HuH-7.5 (cell line): ENCODE measurements at regions not wholly inside any gene's neighbourhood (a gene's known extent, or its start where the extent isn't known, plus 50 kb on each side); places are given as distances from the start of the nearest gene placed in this dataset.

Experiments used
- DNase-seq: peaks from one replicate; pipeline ENCODE4 v3.0.0; 2011; ENCODE audit warnings: low spot score

DNA sequence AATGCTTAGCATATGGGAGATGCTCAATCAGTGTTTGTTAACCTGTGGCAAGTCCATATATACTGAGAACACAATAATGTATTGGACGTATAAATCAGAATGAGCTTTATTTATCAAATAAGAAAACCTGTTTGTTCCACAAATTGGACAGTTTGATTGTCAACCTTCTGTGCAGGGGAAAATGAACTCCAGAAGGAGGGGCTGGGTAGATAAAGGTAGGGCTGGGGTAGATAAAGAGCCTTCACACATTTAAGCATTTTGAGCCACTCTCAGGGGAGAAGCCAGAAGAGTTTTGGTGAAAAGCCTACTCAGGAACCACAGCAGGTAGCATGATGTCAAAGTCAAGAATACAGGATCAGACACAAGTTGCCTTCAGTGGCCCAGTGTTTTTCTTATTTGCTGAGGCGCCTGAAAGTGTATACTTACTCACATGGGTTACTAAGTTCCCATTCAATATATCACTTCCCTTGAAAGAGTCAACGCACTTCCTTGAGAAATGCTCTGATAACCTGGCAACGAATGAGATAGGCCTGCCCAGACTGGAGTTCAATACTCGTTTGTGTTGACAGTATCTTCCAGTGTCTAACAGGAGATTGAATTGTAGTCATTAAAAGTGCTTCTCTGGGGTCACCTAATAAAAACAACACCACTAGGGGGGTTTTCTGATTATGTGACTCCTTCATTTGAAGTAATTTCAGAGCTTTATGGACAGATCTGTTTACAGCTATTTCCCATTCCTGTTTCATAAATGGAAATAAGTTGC is 263.9 kb upstream of the CITED2 start:
- no peak for DNase-seq

DNA sequence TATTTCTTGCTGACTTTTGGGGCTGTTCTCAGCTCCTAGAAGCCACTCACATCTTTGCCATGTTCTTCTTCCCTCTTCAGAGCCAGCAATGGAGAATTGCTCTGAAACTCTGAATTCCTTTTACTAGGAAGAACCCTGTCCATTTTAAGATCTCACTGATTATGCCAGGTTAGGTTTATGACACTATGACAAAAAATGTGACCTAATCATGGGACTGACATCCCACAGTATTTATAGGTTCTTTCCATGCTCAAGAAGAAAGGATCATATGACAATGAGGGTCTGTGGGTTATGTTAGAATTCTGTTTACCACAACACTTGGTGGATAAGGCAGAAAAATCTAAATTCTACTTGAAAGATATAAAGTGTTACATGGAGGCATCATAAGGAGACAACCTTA is 263.3 kb upstream of the CITED2 start:
- DNase-seq = no peak

- no peak for DNase-seq
Observed at GRCh38 chr6:139636391-139636790, 261.9 kb upstream of the CITED2 start.

DNA sequence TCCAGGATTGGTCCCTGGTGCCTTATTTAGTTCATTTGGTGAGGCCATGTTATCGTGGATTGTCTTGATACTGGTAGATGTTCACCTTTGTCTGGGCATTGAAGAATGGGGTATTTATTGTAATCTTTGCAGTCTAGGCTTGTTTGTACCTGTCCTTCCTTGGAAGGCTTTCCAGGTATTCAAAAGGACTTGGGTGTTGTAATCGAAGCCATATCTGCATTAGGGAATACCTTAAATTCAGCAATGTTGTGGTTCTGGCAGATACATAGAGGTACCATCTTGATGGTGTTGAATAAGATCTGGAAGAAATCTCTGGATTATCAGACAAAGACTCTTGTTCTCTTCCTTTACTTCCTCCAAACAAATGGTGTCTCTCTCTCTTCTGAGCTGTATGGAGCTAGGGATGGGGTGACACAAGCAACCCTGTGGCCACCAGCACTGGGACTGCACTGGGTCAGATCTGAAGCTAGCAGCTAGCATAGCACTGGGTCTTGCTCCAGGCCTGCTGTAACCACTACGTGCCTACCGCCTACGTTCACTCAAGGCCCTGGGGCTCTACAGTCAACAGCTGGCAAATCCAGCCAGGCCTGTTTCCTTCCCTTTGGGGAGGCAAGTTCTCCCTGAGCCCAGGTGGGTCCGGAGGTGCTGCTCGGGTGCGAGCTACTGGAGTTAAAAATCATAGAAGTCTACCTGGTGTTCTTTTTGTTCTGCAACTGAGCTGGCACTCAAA is 261.1 kb upstream of the CITED2 start:
- no peak for DNase-seq

GRCh38 chr6:139632840-139633239 is 258.4 kb upstream of the CITED2 start:
- DNase-seq = no peak

DNA sequence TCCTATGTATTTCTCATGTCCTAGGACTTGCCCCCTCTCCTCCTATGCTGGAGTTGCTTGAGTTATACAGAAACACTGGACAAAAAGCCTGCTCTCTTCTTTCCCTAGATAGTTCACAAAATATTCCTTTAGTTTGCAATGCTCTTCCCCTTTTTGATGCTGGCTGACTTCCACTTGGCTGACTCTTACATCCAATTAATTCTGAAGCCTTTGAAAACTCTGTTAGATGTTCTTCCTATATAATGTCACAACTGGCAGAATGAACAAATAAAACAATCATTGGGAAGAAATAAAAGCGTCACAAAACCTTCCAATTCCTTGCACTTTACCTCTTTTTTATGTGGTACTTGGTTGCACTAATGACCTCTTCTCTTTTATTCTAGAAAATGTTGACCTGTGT is 253.8 kb upstream of the CITED2 start:
- DNase-seq = no peak

DNA sequence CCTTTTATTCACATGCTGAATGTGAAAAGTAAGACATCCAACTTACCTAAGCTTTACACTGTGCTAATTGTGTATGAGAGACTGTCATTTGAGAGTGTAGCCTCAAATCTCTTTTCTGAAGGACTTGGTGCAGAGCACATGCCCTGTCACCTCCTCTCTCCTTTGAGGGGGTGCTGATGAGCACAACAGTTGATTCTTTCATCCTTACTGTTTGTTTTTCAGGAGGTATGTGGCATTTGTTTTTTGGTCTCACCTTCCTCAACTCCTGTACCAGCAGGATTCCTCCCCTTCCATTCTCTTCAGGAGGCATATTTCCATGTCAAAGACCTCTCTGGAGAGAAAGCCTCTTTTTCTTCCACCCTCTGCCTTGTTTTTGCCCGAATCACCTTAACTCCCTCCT is 252.6 kb upstream of the CITED2 start:
- no peak for DNase-seq

DNA sequence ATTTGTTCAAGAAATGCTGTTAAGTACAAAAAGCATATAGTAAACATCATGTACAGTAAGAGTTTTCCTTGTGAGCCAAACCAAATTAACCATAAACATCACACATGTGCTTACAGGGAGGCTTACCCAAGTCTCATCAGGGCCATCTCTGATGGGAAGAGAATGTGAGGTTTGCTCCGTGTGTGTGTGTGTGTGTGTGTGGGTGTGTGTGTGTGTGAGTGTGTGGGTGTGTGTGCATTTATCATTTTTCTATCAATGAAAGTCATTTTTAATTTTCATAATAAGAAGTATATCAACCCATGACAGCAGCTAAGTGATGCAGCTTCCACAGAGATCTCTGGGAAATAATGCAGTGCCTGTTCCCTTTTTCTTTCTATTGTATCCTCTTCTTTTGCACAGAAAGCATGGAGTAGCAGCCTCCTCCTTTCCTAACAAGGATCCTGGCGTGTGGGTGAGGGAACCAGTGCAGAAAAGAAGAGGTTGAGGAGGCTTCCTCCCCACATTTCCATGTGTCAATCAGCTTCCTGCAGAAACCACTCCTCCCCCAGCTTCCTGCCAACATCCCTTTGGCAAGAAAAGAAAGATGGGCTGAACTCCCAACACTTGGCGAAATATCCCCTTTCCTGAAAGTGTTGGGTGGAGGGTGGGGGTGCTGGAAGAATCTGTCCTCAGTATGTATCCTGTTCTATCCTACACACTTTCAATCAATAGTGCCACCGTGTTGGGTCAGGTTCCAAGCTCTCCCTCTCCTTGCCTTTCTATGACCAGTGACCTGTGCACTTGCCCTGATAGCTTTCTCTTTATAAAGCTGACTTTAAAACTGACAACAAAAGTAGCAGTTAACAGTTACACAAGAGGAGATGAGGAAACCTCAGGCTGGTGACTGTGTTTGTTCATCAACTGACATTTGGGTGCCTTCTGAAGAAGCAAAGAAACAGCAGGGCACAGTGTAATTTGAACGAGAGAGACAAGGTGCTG is 251.8 kb upstream of the CITED2 start:
- peak; percentile 25 for DNase-seq

DNA sequence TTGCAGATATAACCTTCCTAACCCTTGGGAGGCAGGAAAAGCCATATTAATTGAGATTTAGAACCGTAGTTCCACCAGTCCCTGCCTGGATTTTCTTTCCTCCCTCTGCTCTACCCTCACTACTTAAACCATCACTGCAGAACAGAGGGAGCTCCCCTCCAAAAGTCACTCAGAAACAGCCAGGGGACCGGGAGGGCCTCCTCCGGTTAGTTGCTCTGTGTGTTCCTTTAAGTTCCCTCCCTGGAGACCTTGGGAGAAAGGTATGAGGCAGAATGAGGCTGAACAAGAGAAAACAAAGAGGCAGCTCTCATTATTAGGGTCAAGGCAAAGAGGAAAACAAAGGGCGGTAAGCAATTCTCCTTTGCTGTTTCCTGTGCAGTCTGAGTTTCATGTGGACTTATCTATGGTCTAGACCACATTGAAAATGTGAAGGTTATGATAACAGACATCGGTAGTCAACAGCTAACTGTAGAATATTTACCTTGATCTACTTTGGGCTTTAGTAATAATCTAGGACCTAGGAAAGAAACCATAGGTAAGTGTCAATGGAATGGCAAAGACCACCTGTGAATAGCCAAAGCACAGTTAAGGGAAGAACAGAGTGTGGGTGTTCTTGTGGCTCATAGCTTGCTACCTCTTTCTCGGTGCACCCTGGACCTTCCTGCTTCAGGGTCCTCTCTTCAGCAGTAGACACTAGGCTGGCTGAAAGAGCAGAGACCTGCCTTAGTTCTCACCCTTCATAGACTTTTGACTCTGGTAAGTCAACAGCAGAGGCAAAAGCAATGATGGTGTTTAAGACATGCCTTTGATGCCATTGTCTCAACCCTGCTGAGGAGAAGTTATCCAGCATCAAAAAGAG is 250.9 kb upstream of the CITED2 start:
- DNase-seq = no peak

GRCh38 chr6:139623372-139623771 is 248.9 kb upstream of the CITED2 start:
- no peak for DNase-seq

DNA sequence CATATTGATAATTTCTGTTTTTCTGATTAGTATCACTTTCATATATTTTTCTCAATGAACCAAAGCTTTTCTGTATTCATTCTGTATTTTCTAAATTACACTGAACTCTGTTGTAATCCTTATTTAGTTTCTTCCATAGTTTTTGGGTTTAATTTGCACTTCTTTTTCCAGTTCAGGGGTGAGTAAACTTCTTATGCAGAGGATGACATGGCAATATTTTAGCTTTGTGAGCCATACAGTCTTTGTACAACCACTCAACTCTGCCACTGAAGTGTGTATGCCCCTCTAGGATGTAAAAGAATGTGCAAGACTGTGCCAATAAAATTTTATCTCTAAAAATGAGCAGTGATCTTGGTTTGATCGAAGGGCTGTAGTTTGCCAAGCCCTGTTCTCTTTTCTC is 239.0 kb upstream of the CITED2 start:
- no peak for DNase-seq

DNA sequence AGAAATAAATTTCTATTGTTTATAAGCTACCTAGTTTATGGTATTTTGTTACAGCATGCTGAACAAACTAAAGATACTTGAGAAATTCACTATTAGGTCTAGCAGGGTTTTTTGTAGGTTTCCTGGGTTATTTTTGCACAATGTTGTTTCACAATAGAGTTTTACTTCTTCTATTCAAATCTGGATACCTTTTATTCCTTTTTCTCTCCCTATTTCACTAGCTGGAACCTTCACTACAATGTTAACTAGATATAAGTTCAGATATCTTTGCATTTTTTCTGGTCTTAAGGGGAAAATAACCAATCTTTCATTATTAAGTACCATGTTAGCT is 237.7 kb upstream of the CITED2 start:
- DNase-seq = no peak

GRCh38 chr6:139611327-139612134 is 237.1 kb upstream of the CITED2 start:
- DNase-seq = no peak

GRCh38 chr6:139608466-139609261 is 234.2 kb upstream of the CITED2 start:
- no peak for DNase-seq

- no peak for DNase-seq
Observed at GRCh38 chr6:139605350-139605749, 230.9 kb upstream of the CITED2 start.

DNA sequence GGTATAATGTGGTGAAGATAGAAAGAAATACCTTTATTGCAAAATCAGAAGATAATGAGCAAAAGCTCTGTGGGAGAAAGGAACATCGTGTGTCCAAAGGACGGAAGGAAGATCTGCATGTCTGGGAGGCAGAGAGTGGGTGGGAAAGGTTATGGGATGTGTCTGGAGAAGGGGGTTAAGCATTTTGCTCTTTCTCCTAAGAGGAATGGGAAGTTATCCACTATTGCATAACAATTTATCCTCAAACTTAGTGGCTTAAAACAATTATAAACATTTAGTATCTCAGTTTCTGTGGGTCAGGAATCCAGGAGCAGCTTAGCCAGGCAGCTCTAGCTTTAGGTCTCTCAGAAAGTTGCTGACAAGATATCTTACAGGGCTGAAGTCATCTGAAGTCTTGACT is 229.1 kb upstream of the CITED2 start:
- no peak for DNase-seq

GRCh38 chr6:139602577-139602976 is 228.1 kb upstream of the CITED2 start:
- no peak for DNase-seq

- no peak for DNase-seq
Observed at GRCh38 chr6:139600919-139601475, 226.5 kb upstream of the CITED2 start.

GRCh38 chr6:139600343-139600742 is 225.9 kb upstream of the CITED2 start:
- DNase-seq = no peak
